BLaER1 treated with 17β-estradiol and CSF1 and Interleukin-3, amounts not matched to agents 10 nM and 100 nM (cell line): ENCODE measurements at regions not wholly inside any gene's neighbourhood (a gene's known extent, or its start where the extent isn't known, plus 50 kb on each side); places are given as distances from the start of the nearest gene placed in this dataset.
"Not testable (repeated sequence)": the region's sequence is repeated elsewhere in the genome, so short reads cannot be mapped to it uniquely, and the experiment has no call there.

Experiments
- H3K27ac ChIP-seq, 11 experiments: shearing (Covaris generic); formaldehyde crosslinking; 2 replicates each; pipeline ENCODE4 v1.8.1; 2022
- H3K27me3 ChIP-seq, 11 experiments: shearing (Covaris generic); formaldehyde crosslinking; 2 replicates each; pipeline ENCODE4 v1.8.1; 2022
- H3K36me3 ChIP-seq, 11 experiments: shearing (Covaris generic); formaldehyde crosslinking; 2 replicates each; pipeline ENCODE4 v1.8.1; 2022
- H3K4me1 ChIP-seq, 10 experiments: shearing (Covaris generic); formaldehyde crosslinking; 2 replicates each; pipeline ENCODE4 v1.8.1; 2022
- H3K4me2 ChIP-seq, 11 experiments: shearing (Covaris generic); formaldehyde crosslinking; 2 replicates each; pipeline ENCODE4 v1.8.1; 2022
- H3K4me3 ChIP-seq, 10 experiments: shearing (Covaris generic); formaldehyde crosslinking; 2 replicates each; pipeline ENCODE4 v1.8.1; 2022
- H3K9ac ChIP-seq, 11 experiments: shearing (Covaris generic); formaldehyde crosslinking; 2 replicates each; pipeline ENCODE4 v1.8.1; 2022
- H3K9me3 ChIP-seq, 11 experiments: shearing (Covaris generic); formaldehyde crosslinking; replicated peaks in 1 of 11; 2 replicates each; pipeline ENCODE4 v1.8.1; 2022
- H4K20me1 ChIP-seq, 11 experiments: shearing (Covaris generic); formaldehyde crosslinking; 2 replicates each; pipeline ENCODE4 v1.8.1; 2022
- Cebpa-rat ChIP-seq, 11 experiments: shearing (Covaris generic); IDR thresholded peaks; 2 replicates each; pipeline ENCODE4 v1.8.1; 2022

DNA sequence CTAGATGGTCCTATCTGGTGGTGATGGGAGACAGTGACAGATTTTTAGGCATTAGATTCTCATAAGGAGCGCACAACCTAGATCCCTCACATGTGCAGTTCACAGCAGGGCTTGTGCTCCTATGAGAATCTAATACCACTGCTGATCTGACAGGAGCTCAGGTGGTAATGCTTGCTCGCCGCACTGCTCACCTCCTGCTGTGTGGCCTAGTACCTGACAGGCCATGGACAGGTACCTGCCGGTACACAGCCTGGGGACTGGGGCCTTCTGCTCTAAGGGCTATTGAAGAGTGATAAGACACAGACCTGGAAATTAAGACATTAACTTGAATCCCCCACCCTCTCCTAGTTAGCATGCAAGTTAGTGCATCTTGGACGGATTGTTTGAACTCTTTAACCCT is 64.4 kb downstream of the KLRB1 start:
- H3K27ac ChIP-seq, H3K9ac ChIP-seq, H3K9me3 ChIP-seq, H3K36me3 ChIP-seq, H4K20me1 ChIP-seq, H3K27me3 ChIP-seq, H3K4me1 ChIP-seq, H3K4me2 ChIP-seq, H3K4me3 ChIP-seq: not testable (repeated sequence)

DNA sequence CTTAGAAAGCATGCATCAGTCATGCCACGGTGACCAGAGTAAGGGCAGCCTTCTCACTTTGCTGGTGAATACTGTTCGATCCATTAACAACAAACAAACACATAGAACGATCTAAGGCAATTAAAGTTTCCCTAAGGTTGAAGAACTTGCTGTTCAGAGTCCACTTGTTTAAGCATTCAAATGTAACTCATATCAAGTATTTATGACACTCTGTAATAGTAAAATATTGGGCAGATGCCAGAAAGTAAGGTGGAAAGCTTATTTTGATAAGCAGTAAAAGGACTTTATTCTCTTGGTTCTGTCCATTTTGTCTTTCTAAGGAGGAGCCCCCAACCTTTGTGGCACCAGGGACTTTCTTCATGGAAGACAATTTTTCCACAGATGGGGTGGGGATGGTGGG is 64.9 kb downstream of the KLRB1 start:
- not testable (repeated sequence) for H3K4me2 ChIP-seq, H4K20me1 ChIP-seq, H3K4me3 ChIP-seq, H3K4me1 ChIP-seq, H3K27ac ChIP-seq, H3K9me3 ChIP-seq, H3K27me3 ChIP-seq, H3K36me3 ChIP-seq, H3K9ac ChIP-seq

GRCh38 chr12:9515925-9516324 is 91.8 kb downstream of the KLRB1 start:
- not testable (repeated sequence) for H3K9ac ChIP-seq, H3K9me3 ChIP-seq, H3K4me1 ChIP-seq, H3K27ac ChIP-seq, H3K27me3 ChIP-seq, H3K4me3 ChIP-seq, H3K36me3 ChIP-seq, H3K4me2 ChIP-seq, H4K20me1 ChIP-seq

GRCh38 chr12:9512695-9513094 is 95.0 kb downstream of the KLRB1 start:
- H3K27ac ChIP-seq, H3K27me3 ChIP-seq, H3K9ac ChIP-seq, H3K4me1 ChIP-seq, H3K36me3 ChIP-seq, H3K4me2 ChIP-seq, H4K20me1 ChIP-seq, H3K4me3 ChIP-seq, H3K9me3 ChIP-seq: not testable (repeated sequence)

DNA sequence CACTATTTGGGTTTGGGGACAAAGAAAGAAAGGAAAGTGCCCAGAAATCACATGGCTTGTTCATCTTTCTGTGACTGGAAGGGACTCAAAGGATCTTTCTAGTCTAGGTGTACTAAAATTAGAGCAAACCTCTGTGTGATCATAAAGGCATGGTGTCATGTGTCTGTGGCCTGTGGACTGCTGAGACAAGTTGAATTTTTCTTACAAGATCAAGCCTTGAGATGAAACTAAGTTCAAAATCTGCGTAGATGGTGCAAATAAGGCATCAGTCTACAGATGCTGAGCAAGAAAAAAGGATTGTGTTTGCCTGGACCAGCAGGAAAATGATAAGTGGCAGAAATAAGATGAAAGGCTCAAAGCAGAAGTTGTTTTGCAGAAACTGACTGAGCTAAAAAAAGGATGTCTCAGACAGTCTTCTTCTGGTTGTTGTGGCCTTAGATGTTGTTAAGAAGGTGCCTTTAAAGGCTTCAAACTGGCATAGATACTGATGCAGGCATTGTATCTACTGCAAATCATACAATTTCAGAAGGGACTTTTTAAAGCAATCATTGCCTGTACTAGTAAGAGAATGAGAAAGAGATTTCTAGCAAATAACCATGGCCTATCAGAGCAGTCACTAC is 97.2 kb downstream of the KLRB1 start:
- H3K4me1 ChIP-seq, H3K9me3 ChIP-seq, H3K9ac ChIP-seq, H3K27me3 ChIP-seq, H4K20me1 ChIP-seq, H3K4me3 ChIP-seq, H3K27ac ChIP-seq, H3K4me2 ChIP-seq, H3K36me3 ChIP-seq: not testable (repeated sequence)

DNA sequence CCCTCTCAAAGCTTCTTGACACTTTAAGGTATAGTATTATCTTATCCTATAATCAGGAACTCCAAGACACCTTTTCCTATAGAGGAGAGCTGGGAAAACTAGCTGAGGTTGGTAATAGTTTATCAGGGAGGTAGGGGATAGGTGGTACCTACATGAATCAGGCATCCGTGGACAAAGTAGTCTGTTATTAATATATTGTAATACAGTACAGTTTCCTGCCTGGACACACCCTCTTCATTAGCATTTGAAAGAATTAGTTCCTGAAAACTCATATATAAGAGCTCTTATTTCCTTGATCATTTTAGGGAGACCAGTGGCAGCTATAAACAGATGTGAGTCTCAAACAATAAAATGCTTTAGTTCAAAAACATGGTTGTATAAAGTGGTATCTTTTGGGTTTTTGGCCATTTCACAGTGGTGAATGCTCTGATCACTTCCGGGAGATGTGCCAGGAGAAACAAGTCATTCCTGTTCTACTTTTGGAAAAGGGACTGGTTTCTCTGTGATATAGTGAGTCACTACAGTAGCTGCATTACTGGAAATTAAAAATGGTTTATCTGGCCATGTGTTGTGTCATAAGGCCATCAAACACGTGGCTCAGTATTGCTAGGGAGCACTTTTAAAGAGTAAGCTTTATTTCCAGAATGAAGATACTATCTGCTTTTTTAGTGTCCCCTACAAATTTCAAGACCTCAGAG is 98.1 kb downstream of the KLRB1 start:
- no peak for TF ChIP-seq Cebpa-rat (IDR thresholded peaks at IDR 0.05)

GRCh38 chr12:9506746-9507145 is 101.0 kb downstream of the KLRB1 start:
- no peak overlapping the region for H3K27ac ChIP-seq
- no peaks in the 10 kb centered on the region for H3K27me3 ChIP-seq
- no peaks in the 10 kb centered on the region for H4K20me1 ChIP-seq
- no peak overlapping the region for H3K4me2 ChIP-seq
- no peak overlapping the region for H3K4me3 ChIP-seq
- H3K4me1 ChIP-seq, result no peaks in the 10 kb centered on the region
- no peak for TF ChIP-seq Cebpa-rat (IDR thresholded peaks at IDR 0.05)
- H3K9me3 ChIP-seq, result no peaks in the 10 kb centered on the region
- no peaks in the 10 kb centered on the region for H3K36me3 ChIP-seq
- no peak overlapping the region for H3K9ac ChIP-seq

More for the DNA sequence above, 98.1 kb downstream of the KLRB1 start:
- H3K4me3 ChIP-seq, result no peak overlapping the region
- no peaks in the 10 kb centered on the region for H3K27me3 ChIP-seq
- no peaks in the 10 kb centered on the region for H3K9me3 ChIP-seq
- H3K27ac ChIP-seq, result no peak overlapping the region
- no peaks in the 10 kb centered on the region for H3K36me3 ChIP-seq
- H3K4me1 ChIP-seq, result no peaks in the 10 kb centered on the region
- no peaks in the 10 kb centered on the region for H4K20me1 ChIP-seq
- no peak overlapping the region for H3K4me2 ChIP-seq
- H3K9ac ChIP-seq, result no peak overlapping the region

GRCh38 chr12:9503384-9503783 is 104.3 kb downstream of the KLRB1 start:
- not testable (repeated sequence) for H4K20me1 ChIP-seq, H3K27ac ChIP-seq, H3K9me3 ChIP-seq, H3K4me3 ChIP-seq, H3K4me2 ChIP-seq, H3K9ac ChIP-seq, H3K27me3 ChIP-seq, H3K4me1 ChIP-seq, H3K36me3 ChIP-seq

GRCh38 chr12:9502845-9503244 is 104.9 kb downstream of the KLRB1 start:
- not testable (repeated sequence) for H3K4me1 ChIP-seq, H3K9ac ChIP-seq, H3K4me2 ChIP-seq, H3K27me3 ChIP-seq, H3K36me3 ChIP-seq, H4K20me1 ChIP-seq, H3K9me3 ChIP-seq, H3K4me3 ChIP-seq, H3K27ac ChIP-seq

GRCh38 chr12:9493325-9493724 is 114.4 kb downstream of the KLRB1 start:
- not testable (repeated sequence) for H3K4me3 ChIP-seq, H3K9me3 ChIP-seq, H3K4me1 ChIP-seq, H3K4me2 ChIP-seq, H4K20me1 ChIP-seq, H3K27me3 ChIP-seq, H3K9ac ChIP-seq, H3K27ac ChIP-seq, H3K36me3 ChIP-seq

DNA sequence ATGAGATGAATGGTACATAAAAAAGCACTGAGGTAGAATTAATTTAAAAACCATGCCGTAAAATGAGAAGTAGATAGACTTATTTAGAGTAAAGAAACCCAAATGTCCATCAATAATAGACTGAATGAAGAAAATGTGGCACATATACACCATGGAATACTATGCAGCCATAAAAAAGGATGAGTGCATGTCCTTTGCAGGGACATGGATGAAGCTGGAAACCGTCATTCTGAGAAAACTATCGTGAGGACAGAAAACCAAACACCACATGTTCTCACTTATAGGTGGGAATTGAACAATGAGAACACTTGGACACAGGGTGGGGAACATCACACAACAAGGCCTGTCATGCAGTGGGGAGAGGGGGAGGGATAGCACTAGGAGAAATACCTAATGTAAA is 126.4 kb downstream of the KLRB1 start:
- H3K27ac ChIP-seq, H3K27me3 ChIP-seq, H3K4me1 ChIP-seq, H3K9ac ChIP-seq, H4K20me1 ChIP-seq, H3K4me3 ChIP-seq, H3K4me2 ChIP-seq, H3K9me3 ChIP-seq, H3K36me3 ChIP-seq: not testable (repeated sequence)

- H3K4me3 ChIP-seq, H4K20me1 ChIP-seq, H3K27me3 ChIP-seq, H3K4me2 ChIP-seq, H3K4me1 ChIP-seq, H3K9ac ChIP-seq, H3K27ac ChIP-seq, H3K9me3 ChIP-seq, H3K36me3 ChIP-seq: not testable (repeated sequence)
These were observed 133.5 kb downstream of the KLRB1 start for GRCh38 chr12:9474197-9474596.

- H3K27me3 ChIP-seq, H3K36me3 ChIP-seq, H3K27ac ChIP-seq, H3K4me3 ChIP-seq, H3K9me3 ChIP-seq, H3K4me2 ChIP-seq, H3K9ac ChIP-seq, H4K20me1 ChIP-seq: not testable (repeated sequence)
- peaks cover 0 to 12% (median 4%) of the 10 kb centered on the region in 10 experiments; a peak in 4 of 20 replicates for H3K4me1 ChIP-seq
These were observed 134.1 kb downstream of the KLRB1 start for GRCh38 chr12:9473638-9474037.

DNA sequence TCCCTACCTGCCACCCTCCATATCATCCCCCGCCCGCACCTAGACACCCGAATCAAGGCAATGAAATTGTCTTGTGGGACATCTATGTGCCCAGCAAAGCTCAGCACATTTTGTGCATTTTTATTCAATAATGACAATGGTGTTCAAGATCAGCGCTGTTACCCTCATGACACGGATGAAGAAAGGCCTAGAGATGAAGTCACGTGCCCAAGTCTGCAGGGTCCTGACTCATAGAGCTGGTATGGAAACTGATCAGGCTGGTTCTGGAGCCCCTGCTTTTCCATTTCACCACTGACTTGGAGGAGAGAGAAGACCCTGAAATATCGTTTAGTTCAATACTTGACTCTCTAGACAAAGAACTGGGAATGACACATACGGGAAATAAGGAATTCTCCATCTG is 136.2 kb downstream of the KLRB1 start:
- not testable (repeated sequence) for H3K9me3 ChIP-seq, H3K4me2 ChIP-seq, H3K27me3 ChIP-seq, H4K20me1 ChIP-seq, H3K9ac ChIP-seq, H3K4me3 ChIP-seq, H3K27ac ChIP-seq, H3K36me3 ChIP-seq
- H3K4me1 ChIP-seq, result peaks cover 0 to 12% (median 4%) of the 10 kb centered on the region in 10 experiments; a peak in 4 of 20 replicates
